Superior temporal gyrus (tissue), 1 donor: ENCODE measurements at regions not wholly inside any gene's neighbourhood (a gene's known extent, or its start where the extent isn't known, plus 50 kb on each side); places are given as distances from the start of the nearest gene placed in this dataset.
A peak's percentile ranks its signal among the peaks of the same experiment; 100 is the strongest.

Experiments used
- DNase-seq: peaks from one replicate; pipeline ENCODE4 v3.0.0-alpha.2; 2016; ENCODE audit errors: extremely low spot score

GRCh38 chr6:105611606-105612005 lies 208.7 kb upstream of the PREP start:
- no peak for DNase-seq

GRCh38 chr6:105609375-105609991 lies 206.6 kb upstream of the PREP start:
- DNase-seq = no peak

- no peak for DNase-seq
These were observed 206.0 kb upstream of the PREP start for GRCh38 chr6:105608711-105609374.

- no peak for DNase-seq
These were observed 205.0 kb upstream of the PREP start for GRCh38 chr6:105607636-105608621.

GRCh38 chr6:105606831-105607463 lies 204.1 kb upstream of the PREP start:
- DNase-seq = no peak

GRCh38 chr6:105604587-105604884 lies 201.7 kb upstream of the PREP start:
- no peak for DNase-seq

- peak; percentile 50 for DNase-seq
These were observed 201.1 kb upstream of the PREP start for GRCh38 chr6:105603788-105604586.

GRCh38 chr6:105601541-105602236 lies 198.8 kb upstream of the PREP start:
- DNase-seq = peak; percentile 83

- DNase-seq = peak; percentile 34
These were observed 197.7 kb upstream of the PREP start for GRCh38 chr6:105600336-105601260.

GRCh38 chr6:105598264-105598663 lies 195.4 kb upstream of the PREP start:
- DNase-seq = no peak

GRCh38 chr6:105596284-105596755 lies 193.4 kb upstream of the PREP start:
- DNase-seq = no peak

- DNase-seq = no peak
These were observed 192.9 kb upstream of the PREP start for GRCh38 chr6:105595829-105596228.

- no peak for DNase-seq
These were observed 191.9 kb upstream of the PREP start for GRCh38 chr6:105594821-105595220.

GRCh38 chr6:105593805-105594671 lies 191.2 kb upstream of the PREP start:
- DNase-seq = peak; percentile 65

- no peak for DNase-seq
These were observed 190.3 kb upstream of the PREP start for GRCh38 chr6:105593056-105593690.

GRCh38 chr6:105592329-105592728 lies 189.4 kb upstream of the PREP start:
- DNase-seq = no peak

GRCh38 chr6:105591053-105591452 lies 188.2 kb upstream of the PREP start:
- DNase-seq = no peak

GRCh38 chr6:105588123-105588710 lies 185.3 kb upstream of the PREP start:
- no peak for DNase-seq
